ENCODE measurements at regions not wholly inside any gene's neighbourhood (a gene's known extent, or its start where the extent isn't known, plus 50 kb on each side); places are given as distances from the start of the nearest gene placed in this dataset.

DNA sequence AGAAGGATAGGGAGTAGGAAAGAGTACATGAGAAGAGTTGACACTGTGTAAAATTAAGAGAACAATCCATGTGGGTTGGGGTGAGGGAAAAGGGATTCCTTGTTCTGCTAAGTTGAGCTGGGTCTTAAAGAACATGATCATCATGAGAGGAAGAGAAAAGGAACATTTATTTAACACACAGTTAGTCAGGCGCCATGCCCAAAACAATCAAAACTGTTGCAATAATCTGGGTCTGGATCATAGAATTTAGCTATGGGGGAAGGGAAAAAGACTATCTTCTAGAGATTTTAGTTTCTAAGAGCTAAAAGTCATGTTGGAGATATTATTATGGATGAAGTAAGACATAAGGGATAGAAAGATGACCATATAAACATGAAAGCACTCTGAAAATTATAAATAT, 178.9 kb downstream of the SEM1 start:
- H3K36me3 ChIP-seq = no peaks in the 10 kb centered on the region
- TF ChIP-seq POLR2AphosphoS5 (IDR thresholded peaks at IDR 0.05) = no peak
- TF ChIP-seq EP300 (IDR thresholded peaks at IDR 0.05) = no peak
- intact Hi-C loops (cut with DNase I) = no loop called here
- no peaks in the 10 kb centered on the region for H3K9me3 ChIP-seq
- peaks cover 0 to 11% (median 0%) of the 10 kb centered on the region in 4 donors for H3K27me3 ChIP-seq
- no peak overlapping the region for H3K4me3 ChIP-seq
- no peak for DNase-seq (ENCODE audit: extremely low spot score)
- H3K27ac ChIP-seq (replicated peaks in 1 of 4) = no peak overlapping the region
- H3K4me1 ChIP-seq = no peaks in the 10 kb centered on the region
- 77% methylated on average over 1 of the region's 1 CpG for WGBS

DNA sequence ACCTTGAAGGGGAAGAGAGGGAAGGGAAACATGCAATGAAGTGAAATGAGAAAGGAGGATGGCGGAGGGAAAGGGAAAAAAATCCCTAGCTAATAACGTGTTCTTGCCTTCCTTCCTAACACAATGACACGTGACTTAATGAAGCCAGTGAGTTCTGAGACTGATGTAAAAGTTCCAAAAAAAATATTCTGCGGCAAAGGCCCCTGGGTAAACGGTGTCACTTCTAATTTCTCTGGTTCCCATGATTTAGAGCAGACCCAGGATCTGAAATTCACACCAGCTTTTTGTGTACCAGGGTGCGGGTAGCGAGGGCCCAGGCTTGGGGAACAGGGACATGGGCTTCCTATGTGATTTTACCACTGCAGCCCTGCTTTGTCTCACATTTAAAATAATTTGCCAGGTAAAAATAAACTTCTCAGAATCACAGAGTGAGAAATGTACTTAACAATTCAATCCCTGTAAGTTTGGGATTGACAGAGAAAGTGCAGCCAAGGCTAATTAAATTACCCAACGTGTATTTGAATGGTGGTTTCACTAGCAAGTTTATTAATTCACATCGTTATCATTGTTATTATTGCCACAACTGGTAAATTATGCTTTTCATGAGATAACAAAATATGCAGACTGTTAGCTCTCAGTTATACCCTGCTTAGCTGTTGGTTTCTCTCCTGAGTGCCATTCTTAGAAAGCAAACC, 182.4 kb downstream of the SEM1 start:
- TF ChIP-seq, protein P1, sequence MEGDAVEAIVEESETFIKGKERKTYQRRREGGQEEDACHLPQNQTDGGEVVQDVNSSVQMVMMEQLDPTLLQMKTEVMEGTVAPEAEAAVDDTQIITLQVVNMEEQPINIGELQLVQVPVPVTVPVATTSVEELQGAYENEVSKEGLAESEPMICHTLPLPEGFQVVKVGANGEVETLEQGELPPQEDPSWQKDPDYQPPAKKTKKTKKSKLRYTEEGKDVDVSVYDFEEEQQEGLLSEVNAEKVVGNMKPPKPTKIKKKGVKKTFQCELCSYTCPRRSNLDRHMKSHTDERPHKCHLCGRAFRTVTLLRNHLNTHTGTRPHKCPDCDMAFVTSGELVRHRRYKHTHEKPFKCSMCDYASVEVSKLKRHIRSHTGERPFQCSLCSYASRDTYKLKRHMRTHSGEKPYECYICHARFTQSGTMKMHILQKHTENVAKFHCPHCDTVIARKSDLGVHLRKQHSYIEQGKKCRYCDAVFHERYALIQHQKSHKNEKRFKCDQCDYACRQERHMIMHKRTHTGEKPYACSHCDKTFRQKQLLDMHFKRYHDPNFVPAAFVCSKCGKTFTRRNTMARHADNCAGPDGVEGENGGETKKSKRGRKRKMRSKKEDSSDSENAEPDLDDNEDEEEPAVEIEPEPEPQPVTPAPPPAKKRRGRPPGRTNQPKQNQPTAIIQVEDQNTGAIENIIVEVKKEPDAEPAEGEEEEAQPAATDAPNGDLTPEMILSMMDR (IDR thresholded peaks at IDR 0.05) = no peak
- TF ChIP-seq POLR2A (IDR thresholded peaks at IDR 0.05; ENCODE audit: low read depth) (no peak), EP300 (IDR thresholded peaks at IDR 0.05) (no peak), POLR2AphosphoS5 (IDR thresholded peaks at IDR 0.05) (no peak)
- intact Hi-C loops (cut with DNase I) = no loop called here
- 80% methylated on average over 9 of the region's 9 CpGs for WGBS

DNA sequence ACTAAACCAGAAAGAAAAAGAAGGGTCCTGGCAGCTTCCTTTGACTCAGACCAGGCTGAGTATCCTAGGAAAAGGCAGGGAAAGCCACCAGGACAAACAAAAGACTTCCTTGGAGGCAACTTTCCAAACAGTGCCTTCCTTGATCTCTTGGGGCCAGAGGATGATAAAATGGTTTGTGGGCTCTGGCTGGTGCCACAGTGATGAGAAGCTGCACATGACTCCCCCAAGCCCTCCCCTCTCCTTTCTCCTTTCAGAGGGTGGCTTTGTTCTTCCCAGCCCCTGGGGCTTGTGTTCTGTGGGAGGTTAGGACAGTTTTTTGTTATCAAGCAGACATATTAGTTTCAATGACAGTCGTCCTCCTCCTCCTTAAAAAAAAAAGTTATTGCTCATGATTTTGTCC, 183.2 kb downstream of the SEM1 start:
- 52% methylated on average over 1 of the region's 1 CpG for WGBS
- Histone ChIP-seq H3K9me3 (no peaks in the 10 kb centered on the region), H3K27me3 (peaks cover 0 to 11% (median 0%) of the 10 kb centered on the region in 4 donors), H3K4me1 (no peaks in the 10 kb centered on the region), H3K27ac (replicated peaks in 1 of 4) (no peak overlapping the region), H3K36me3 (no peaks in the 10 kb centered on the region), H3K4me3 (no peak overlapping the region)
- TF ChIP-seq POLR2A (IDR thresholded peaks at IDR 0.05; ENCODE audit: low read depth) (no peak), EP300 (IDR thresholded peaks at IDR 0.05) (no peak), POLR2AphosphoS5 (IDR thresholded peaks at IDR 0.05) (no peak)
- TF ChIP-seq, protein P1 (IDR thresholded peaks at IDR 0.05) = no peak
- intact Hi-C loops (cut with DNase I) = no loop called here
- no peak for DNase-seq (ENCODE audit: extremely low spot score)

More for the DNA sequence above, 182.4 kb downstream of the SEM1 start:
- H3K36me3 ChIP-seq = no peaks in the 10 kb centered on the region
- no peaks in the 10 kb centered on the region for H3K9me3 ChIP-seq
- peaks cover 0 to 11% (median 0%) of the 10 kb centered on the region in 4 donors for H3K27me3 ChIP-seq
- H3K4me3 ChIP-seq = no peak overlapping the region
- H3K4me1 ChIP-seq = no peaks in the 10 kb centered on the region
- H3K27ac ChIP-seq (replicated peaks in 1 of 4) = no peak overlapping the region
- DNase-seq (ENCODE audit: extremely low spot score) = no peak

DNA sequence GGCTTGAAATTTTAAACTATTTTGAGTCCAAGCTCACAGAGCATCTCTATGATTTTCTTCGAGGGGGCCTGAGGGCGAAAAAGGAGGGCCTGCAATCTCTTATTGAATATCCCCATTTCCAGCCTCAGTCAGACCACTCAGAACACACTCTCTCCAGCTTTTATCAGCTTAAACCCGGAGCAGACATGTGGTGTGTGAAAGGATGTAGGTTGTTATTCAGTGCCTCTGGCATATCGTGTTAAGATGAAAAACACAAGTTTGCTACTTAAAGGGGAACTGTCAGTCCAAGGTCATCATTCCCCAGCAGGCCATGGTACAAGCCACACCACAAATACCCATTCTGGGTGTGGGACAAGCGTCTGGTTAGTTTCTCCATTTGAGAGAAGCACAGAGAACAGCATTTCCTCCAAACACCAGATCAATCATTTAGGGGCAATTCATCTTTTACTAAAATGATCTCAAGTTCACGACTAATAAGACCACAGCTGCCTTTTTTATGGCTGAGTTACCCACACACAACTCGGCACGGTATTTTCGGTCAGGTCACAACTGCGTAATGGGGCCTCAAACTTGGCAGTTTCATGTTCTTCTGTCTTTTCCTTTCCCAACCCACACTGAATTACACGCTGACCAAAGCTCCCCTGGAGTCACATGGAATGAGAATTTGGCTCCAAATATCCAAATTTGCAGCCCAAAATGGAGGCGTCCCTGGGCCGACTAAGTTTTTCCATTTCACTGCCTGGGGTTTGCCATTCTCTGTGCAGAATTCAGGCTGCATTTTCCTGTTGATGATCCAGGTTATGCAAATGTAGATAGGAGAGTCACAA, 188.4 kb downstream of the SEM1 start:
- intact Hi-C loops (cut with DNase I) = no loop called here
- TF ChIP-seq POLR2AphosphoS5 (IDR thresholded peaks at IDR 0.05) = no peak
- no peak for TF ChIP-seq EP300 (IDR thresholded peaks at IDR 0.05)
- TF ChIP-seq POLR2A (IDR thresholded peaks at IDR 0.05; ENCODE audit: low read depth) = no peak
- TF ChIP-seq, protein P1 (IDR thresholded peaks at IDR 0.05) = no peak
- Histone ChIP-seq H3K27me3 (peaks cover 0 to under 1% (median 0%) of the 10 kb centered on the region in 4 donors), H3K36me3 (no peaks in the 10 kb centered on the region), H3K9me3 (no peaks in the 10 kb centered on the region), H3K4me3 (no peak overlapping the region), H3K27ac (replicated peaks in 1 of 4) (no peak overlapping the region), H3K4me1 (no peaks in the 10 kb centered on the region)
- DNase-seq (ENCODE audit: extremely low spot score) = no peak
- WGBS = 80% methylated on average over 13 of the region's 13 CpGs

DNA sequence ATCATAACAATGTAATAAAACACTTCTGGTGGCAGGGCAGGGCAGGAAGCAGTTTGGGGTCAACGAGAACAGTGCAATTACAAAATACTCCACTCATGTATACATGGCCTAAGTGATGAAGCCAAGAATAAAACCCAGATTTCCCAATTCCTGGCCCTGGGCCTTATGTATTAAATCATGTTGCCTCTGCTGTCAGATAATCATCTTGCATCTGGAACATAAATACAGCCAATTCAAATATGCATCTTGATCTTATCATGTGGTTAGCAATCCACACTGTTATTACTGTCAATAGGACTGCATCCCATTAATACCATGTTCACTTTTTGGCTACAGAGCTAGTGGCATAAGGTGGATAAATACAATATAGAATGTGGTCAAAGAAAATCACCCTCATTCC, 186.5 kb upstream of the SLC25A13 start:
- no peak overlapping the region for H3K27ac ChIP-seq (replicated peaks in 1 of 4)
- H3K36me3 ChIP-seq = no peaks in the 10 kb centered on the region
- H3K9me3 ChIP-seq = no peaks in the 10 kb centered on the region
- H3K4me3 ChIP-seq = no peak overlapping the region
- H3K4me1 ChIP-seq = no peaks in the 10 kb centered on the region
- TF ChIP-seq POLR2A (IDR thresholded peaks at IDR 0.05; ENCODE audit: low read depth) (no peak), POLR2AphosphoS5 (IDR thresholded peaks at IDR 0.05) (no peak), EP300 (IDR thresholded peaks at IDR 0.05) (no peak)
- TF ChIP-seq, protein P1 (IDR thresholded peaks at IDR 0.05) = no peak
- intact Hi-C loops (cut with DNase I) = no loop called here
- no peaks in the 10 kb centered on the region for H3K27me3 ChIP-seq
- 50% methylated on average over 1 of the region's 1 CpG for WGBS
- no peak for DNase-seq (ENCODE audit: extremely low spot score)
